GM23248 (cell line): ENCODE measurements at regions not wholly inside any gene's neighbourhood (a gene's known extent, or its start where the extent isn't known, plus 50 kb on each side); places are given as distances from the start of the nearest gene placed in this dataset.

Experiments used
- EZH2 ChIP-seq: fragments of 200-600 bp; sonication (generic); IDR thresholded peaks from 2 replicates; pipeline ENCODE4 v1.6.1; 2018; ENCODE audit warnings: antibody characterized with exemption, mild to moderate bottlenecking; ENCODE audit not compliant: insufficient read depth, poor library complexity, severe bottlenecking
- EZH2phosphoT487 ChIP-seq: fragments of 200-600 bp; sonication (generic); IDR thresholded peaks from 2 replicates; pipeline ENCODE4 v1.6.1; 2018; ENCODE audit warnings: antibody characterized with exemption, moderate library complexity, mild to moderate bottlenecking, low read depth; ENCODE audit not compliant: insufficient read depth

DNA sequence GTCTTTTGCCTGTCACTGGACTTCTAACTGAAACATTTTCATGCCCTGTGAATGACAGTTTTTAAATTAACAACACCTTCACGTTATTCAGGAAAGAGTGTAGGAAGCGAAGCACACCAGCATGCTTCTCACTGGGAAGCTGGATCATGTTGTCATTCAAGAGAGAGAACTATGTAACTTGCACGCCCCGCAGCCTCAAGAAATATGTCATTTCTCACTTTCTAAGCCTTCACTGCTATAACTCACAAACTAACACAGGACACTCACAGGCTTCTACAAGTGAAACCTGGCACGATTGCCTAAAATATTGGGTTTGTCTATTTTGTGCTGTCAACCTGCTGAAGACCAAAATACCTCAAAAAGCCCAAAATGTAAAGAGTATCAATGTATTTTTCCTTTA is 466.3 kb downstream of the EFNA5 start:
- no peak for TF ChIP-seq EZH2
- no peak for TF ChIP-seq EZH2phosphoT487
